GM21515 (cell line): ENCODE measurements at regions not wholly inside any gene's neighbourhood (a gene's known extent, or its start where the extent isn't known, plus 50 kb on each side); places are given as distances from the start of the nearest gene placed in this dataset.
"Not testable (repeated sequence)": the region's sequence is repeated elsewhere in the genome, so short reads cannot be mapped to it uniquely, and the experiment has no call there.

ENCODE experiments used
- ATAC-seq: cut with Tn5 transposase; IDR thresholded peaks from one replicate; pipeline ENCODE4 v1.9.1; 2021; ENCODE audit not compliant: unreplicated experiment

GRCh38 chr2:64280812-64281211 lies 136.6 kb upstream of the PELI1 start:
- ATAC-seq: not testable (repeated sequence)

- peak; percentile 38 for ATAC-seq
These were observed 138.9 kb upstream of the PELI1 start for GRCh38 chr2:64283006-64283570.

- ATAC-seq: peak; percentile 86
These were observed 139.6 kb upstream of the PELI1 start for GRCh38 chr2:64283641-64284361.

GRCh38 chr2:64284751-64285150 lies 140.5 kb upstream of the PELI1 start:
- ATAC-seq: no peak

GRCh38 chr2:64287202-64287740 lies 143.1 kb upstream of the PELI1 start:
- ATAC-seq: no peak

- no peak for ATAC-seq
These were observed 144.3 kb upstream of the PELI1 start for GRCh38 chr2:64288321-64289193.

GRCh38 chr2:64289251-64289650 lies 145.0 kb upstream of the PELI1 start:
- ATAC-seq: no peak

- ATAC-seq: no peak
These were observed 145.5 kb upstream of the PELI1 start for GRCh38 chr2:64289737-64290136.

- no peak for ATAC-seq
These were observed 147.0 kb upstream of the PELI1 start for GRCh38 chr2:64291181-64291580.

- peak; percentile 63 for ATAC-seq
These were observed 151.3 kb upstream of the PELI1 start for GRCh38 chr2:64295326-64296139.

- no peak for ATAC-seq
These were observed 151.9 kb upstream of the PELI1 start for GRCh38 chr2:64296140-64296480.

GRCh38 chr2:64296695-64297346 lies 152.6 kb upstream of the PELI1 start:
- ATAC-seq: no peak

GRCh38 chr2:64298161-64298560 lies 153.9 kb upstream of the PELI1 start:
- no peak for ATAC-seq

GRCh38 chr2:64300066-64300465 lies 153.9 kb upstream of the LGALSL start:
- ATAC-seq: no peak

- no peak for ATAC-seq
These were observed 150.7 kb upstream of the LGALSL start for GRCh38 chr2:64303250-64303649.

- ATAC-seq: no peak
These were observed 146.5 kb upstream of the LGALSL start for GRCh38 chr2:64307421-64307820.

GRCh38 chr2:64311191-64311910 lies 142.6 kb upstream of the LGALSL start:
- no peak for ATAC-seq

GRCh38 chr2:64311948-64312621 lies 141.9 kb upstream of the LGALSL start:
- no peak for ATAC-seq
